OCI-LY3 (cell line): ENCODE measurements at regions not wholly inside any gene's neighbourhood (a gene's known extent, or its start where the extent isn't known, plus 50 kb on each side); places are given as distances from the start of the nearest gene placed in this dataset.

Experiments used
- CTCF ChIP-seq: fragments of 200-600, 300-600 bp; sonication (generic); IDR thresholded peaks from 2 replicates; pipeline ENCODE4 v1.5.1; 2014; ENCODE audit warnings: antibody characterized with exemption, low read length, low read depth
- EZH2phosphoT487 ChIP-seq: fragments of 200-600 bp; shearing (Covaris generic); IDR thresholded peaks from 2 replicates; pipeline ENCODE4 v1.6.1; 2018; ENCODE audit warnings: antibody characterized with exemption, mixed run types, low read depth

DNA sequence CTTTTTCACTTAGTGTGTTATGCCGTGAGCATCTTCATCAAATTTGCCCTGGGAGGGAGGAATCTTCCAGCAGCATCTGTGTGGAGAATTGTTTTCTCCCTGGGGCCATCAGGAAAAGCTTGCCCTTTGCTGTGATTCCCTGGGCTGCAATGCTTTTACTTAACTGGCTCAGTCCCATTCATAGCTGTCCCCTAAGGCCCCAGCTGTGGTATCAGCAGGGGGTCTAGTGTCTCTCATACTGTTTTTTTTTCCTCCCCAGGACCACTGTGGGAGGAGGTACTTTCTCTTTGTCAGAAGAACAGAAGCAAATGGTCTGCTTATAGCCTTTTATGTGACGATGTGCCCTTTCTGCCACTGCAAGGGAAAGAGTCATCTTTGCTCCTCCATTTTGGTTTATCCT lies 176.8 kb upstream of the CELF4 start:
- TF ChIP-seq CTCF (no peak), EZH2phosphoT487 (no peak)
